Body of pancreas (tissue), 4 donors: ENCODE measurements at regions not wholly inside any gene's neighbourhood (a gene's known extent, or its start where the extent isn't known, plus 50 kb on each side); places are given as distances from the start of the nearest gene placed in this dataset.

ENCODE experiments used
- ATAC-seq: fragments of 150-250 bp; one replicate; pipeline ENCODE4 v1.9.1; 2016
- DNase-seq, 4 donors: peaks; one replicate each; pipeline ENCODE4 v3.0.0-alpha.2; 2019
- H3K27ac ChIP-seq, 4 donors: fragments of 200-600 bp; sonication (generic); 1 replicate in 3 of 4; 2 replicates in 1 of 4; pipeline versions ENCODE4 v1.5.1 to v1.6.1; 2016 to 2019; ENCODE audit warnings: mild to moderate bottlenecking in 1 of 4, mixed read lengths in 1 of 4, moderate library complexity in 1 of 4
- H3K27me3 ChIP-seq, 2 donors: fragments of 200-600 bp; sonication (generic); one replicate each; pipeline ENCODE4 v1.6.0; 2016; ENCODE audit warnings: mild to moderate bottlenecking in 1 of 2
- H3K36me3 ChIP-seq, 2 donors: fragments of 200-600 bp; sonication (generic); replicated peaks in 1 of 2; 2 replicates each; pipeline ENCODE4 v1.5.1; 2016; ENCODE audit warnings: low read depth in 2 of 2; ENCODE audit not compliant: insufficient read depth in 1 of 2
- H3K4me1 ChIP-seq: fragments of 200-600 bp; sonication (generic); one replicate; pipeline ENCODE4 v1.6.0; 2016
- H3K4me3 ChIP-seq, 2 donors: fragments of 200-600 bp; sonication (generic); 1 replicate in 1 of 2; 2 replicates in 1 of 2; pipeline ENCODE4 v1.5.1; 2016 to 2019
- H3K9me3 ChIP-seq, 3 donors: fragments of 200-600 bp; sonication (generic); 1 replicate in 2 of 3; 2 replicates in 1 of 3; pipeline ENCODE4 v1.5.1; 2016
- CTCF ChIP-seq, 7 experiments: fragments of 450-650 bp in 4 of 7; fragments of 200-600 bp in 3 of 7; sonication (generic) in 3 of 7; IDR thresholded peaks; one replicate each; pipeline ENCODE4 v1.5.1; 2016 to 2019; ENCODE audit warnings: antibody characterized with exemption in 7 of 7
- POLR2A ChIP-seq, 3 donors: fragments of 450-650 bp; IDR thresholded peaks; one replicate each; pipeline ENCODE4 v1.6.1; 2016; ENCODE audit warnings: antibody characterized with exemption in 3 of 3, mild to moderate bottlenecking in 2 of 3
- WGBS, 2 donors: methylation state at CpG; one replicate each; pipeline ENCODE4 v1.1.5; 2017; 5-methylcytosine and 5-hydroxymethylcytosine counted together
- intact Hi-C: fragments of 100-400 bp; cut with DNase I; formaldehyde crosslinking; loops from one replicate; pipeline ENCODE4 v1.15.1; 2023

- H3K27ac ChIP-seq, result no peak overlapping the region
- no peaks in the 10 kb centered on the region for H3K36me3 ChIP-seq
- H3K27me3 ChIP-seq, result peaks cover 0 to 7% of the 10 kb centered on the region in 2 donors
- WGBS, 2 donors, result 61 to 76% methylated on average over 6 to 16 of the region's 16 CpGs
- no peaks in the 10 kb centered on the region for H3K9me3 ChIP-seq
- H3K4me3 ChIP-seq, result no peak overlapping the region
- TF ChIP-seq POLR2A (IDR thresholded peaks at IDR 0.05) (no peak), CTCF (IDR thresholded peaks at IDR 0.05) (no peak)
- intact Hi-C loops, result no loop called here
- peaks cover 18% of the 10 kb centered on the region for H3K4me1 ChIP-seq
- DNase-seq (peak in 2 of 4 donors; percentile 5 to 7), ATAC-seq (no peak)
Observed at GRCh38 chr11:69920345-69921127, 101.3 kb upstream of the FGF3 start.

GRCh38 chr11:69921128-69922014 is 102.2 kb upstream of the FGF3 start:
- H3K27ac ChIP-seq, result no peak overlapping the region
- H3K4me1 ChIP-seq, result peaks cover 10% of the 10 kb centered on the region
- WGBS, 2 donors, result 60 to 64% methylated on average over 12 to 21 of the region's 21 CpGs
- H3K9me3 ChIP-seq, result no peaks in the 10 kb centered on the region
- TF ChIP-seq POLR2A (IDR thresholded peaks at IDR 0.05), result no peak
- TF ChIP-seq CTCF (IDR thresholded peaks at IDR 0.05), result no peak
- H3K27me3 ChIP-seq, result peaks cover 0 to 7% of the 10 kb centered on the region in 2 donors
- ATAC-seq, result no peak
- no peaks in the 10 kb centered on the region for H3K36me3 ChIP-seq
- intact Hi-C loops, result no loop called here
- H3K4me3 ChIP-seq, result no peak overlapping the region
- DNase-seq, result peak in 1 of 4 donors; percentile 8

DNA sequence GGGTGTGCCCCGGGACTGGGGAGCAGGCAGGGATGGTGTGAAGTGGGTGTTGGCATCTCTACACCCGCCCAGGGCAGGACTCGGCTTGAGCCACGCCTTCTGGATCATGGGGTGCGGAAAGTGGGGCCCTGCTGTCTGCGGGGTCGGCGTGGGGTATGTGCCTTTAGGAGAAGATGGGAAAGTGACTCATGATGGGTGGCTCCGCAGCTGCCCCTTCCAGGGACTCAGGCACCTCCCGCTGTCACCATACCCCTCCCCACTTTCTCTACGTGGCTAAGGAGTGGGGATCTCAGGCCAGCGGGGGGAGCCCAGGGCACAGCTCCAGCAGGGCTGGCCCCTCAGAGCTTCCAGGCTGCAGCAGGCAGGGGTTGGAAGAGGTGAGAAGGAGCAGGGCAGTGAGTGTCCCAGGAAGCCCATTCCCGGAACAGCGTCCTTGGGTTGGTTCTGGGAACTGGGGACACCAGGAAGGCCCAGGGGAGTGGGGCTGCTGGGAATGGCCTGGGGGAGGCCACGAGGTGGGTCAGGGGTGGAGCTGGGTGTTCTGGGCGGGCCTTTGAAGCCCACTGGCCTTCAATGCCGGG is 102.9 kb upstream of the FGF3 start:
- TF ChIP-seq POLR2A (IDR thresholded peaks at IDR 0.05), result no peak
- no peak for TF ChIP-seq CTCF (IDR thresholded peaks at IDR 0.05)
- no peaks in the 10 kb centered on the region for H3K36me3 ChIP-seq
- peaks cover 0 to 7% of the 10 kb centered on the region in 2 donors for H3K27me3 ChIP-seq
- peak in 1 of 4 donors; percentile 8 for DNase-seq
- H3K4me3 ChIP-seq, result no peak overlapping the region
- intact Hi-C loops, result no loop called here
- WGBS, 2 donors, result 62 to 63% methylated on average over 16 to 17 of the region's 17 CpGs
- no peak for ATAC-seq
- H3K27ac ChIP-seq, result no peak overlapping the region
- H3K4me1 ChIP-seq, result peaks cover 9% of the 10 kb centered on the region
- no peaks in the 10 kb centered on the region for H3K9me3 ChIP-seq

- H3K4me3 ChIP-seq, result no peak overlapping the region
- H3K27me3 ChIP-seq, result peaks cover 0 to 7% of the 10 kb centered on the region in 2 donors
- no peak overlapping the region for H3K27ac ChIP-seq
- ATAC-seq (no peak), DNase-seq (no peak)
- peaks cover 9% of the 10 kb centered on the region for H3K4me1 ChIP-seq
- H3K9me3 ChIP-seq, result no peaks in the 10 kb centered on the region
- intact Hi-C loops, result no loop called here
- no peaks in the 10 kb centered on the region for H3K36me3 ChIP-seq
- no peak for TF ChIP-seq CTCF (IDR thresholded peaks at IDR 0.05)
- no peak for TF ChIP-seq POLR2A (IDR thresholded peaks at IDR 0.05)
- 72 to 81% methylated on average over 13 to 14 of the region's 14 CpGs for WGBS, 2 donors
Observed at GRCh38 chr11:69922596-69923111, 103.4 kb upstream of the FGF3 start.
